ENCODE measurements at regions not wholly inside any gene's neighbourhood (a gene's known extent, or its start where the extent isn't known, plus 50 kb on each side); places are given as distances from the start of the nearest gene placed in this dataset.

DNA sequence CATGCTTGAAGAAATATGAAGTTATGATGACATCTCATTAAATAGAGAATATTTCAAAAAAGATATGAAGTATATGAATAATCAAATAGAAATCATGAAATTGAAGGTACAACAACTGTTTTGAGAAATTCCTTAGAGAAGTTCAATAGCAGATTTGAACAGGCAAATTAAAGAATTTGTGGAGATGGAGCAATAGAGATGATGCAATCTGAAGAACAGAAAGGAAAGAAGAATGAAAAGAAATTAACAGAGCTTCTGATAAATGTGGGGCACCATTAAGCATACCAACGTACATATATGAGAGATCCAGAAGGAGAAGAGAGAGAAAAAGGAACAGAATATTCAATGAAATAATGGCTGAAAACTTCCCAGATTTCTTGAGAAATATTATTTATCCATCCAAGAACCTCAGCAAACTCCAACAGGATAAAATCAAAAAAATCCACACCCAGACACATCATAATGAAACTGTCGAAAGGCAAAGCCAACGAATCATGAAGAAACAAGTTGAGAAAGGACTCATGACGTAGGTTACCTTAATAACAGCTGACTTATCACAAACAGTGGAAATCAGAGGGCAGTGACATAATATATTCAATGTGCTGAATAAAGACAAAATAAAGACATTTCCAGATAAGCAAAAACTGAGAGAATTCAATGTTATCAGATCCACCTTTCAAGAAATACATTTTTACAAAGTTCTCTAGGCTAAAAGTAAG is 297.2 kb upstream of the TARS1 start:
- TF ChIP-seq, protein P1, sequence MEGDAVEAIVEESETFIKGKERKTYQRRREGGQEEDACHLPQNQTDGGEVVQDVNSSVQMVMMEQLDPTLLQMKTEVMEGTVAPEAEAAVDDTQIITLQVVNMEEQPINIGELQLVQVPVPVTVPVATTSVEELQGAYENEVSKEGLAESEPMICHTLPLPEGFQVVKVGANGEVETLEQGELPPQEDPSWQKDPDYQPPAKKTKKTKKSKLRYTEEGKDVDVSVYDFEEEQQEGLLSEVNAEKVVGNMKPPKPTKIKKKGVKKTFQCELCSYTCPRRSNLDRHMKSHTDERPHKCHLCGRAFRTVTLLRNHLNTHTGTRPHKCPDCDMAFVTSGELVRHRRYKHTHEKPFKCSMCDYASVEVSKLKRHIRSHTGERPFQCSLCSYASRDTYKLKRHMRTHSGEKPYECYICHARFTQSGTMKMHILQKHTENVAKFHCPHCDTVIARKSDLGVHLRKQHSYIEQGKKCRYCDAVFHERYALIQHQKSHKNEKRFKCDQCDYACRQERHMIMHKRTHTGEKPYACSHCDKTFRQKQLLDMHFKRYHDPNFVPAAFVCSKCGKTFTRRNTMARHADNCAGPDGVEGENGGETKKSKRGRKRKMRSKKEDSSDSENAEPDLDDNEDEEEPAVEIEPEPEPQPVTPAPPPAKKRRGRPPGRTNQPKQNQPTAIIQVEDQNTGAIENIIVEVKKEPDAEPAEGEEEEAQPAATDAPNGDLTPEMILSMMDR (conservative IDR thresholded peaks at IDR 0.05; ENCODE audit: low read depth, low read length): no peak
- no peak for TF ChIP-seq EZH2 (IDR thresholded peaks at IDR 0.05; ENCODE audit: low read length, unreplicated experiment)

Measured in PC-3 (cell line).